ENCODE measurements at regions not wholly inside any gene's neighbourhood (a gene's known extent, or its start where the extent isn't known, plus 50 kb on each side); places are given as distances from the start of the nearest gene placed in this dataset.

GRCh38 chr12:59168647-59169046 lies 248.3 kb upstream of the LRIG3 start:
- no peak for TF ChIP-seq POLR2A (IDR thresholded peaks at IDR 0.05; ENCODE audit: low read depth, low read length)
- TF ChIP-seq TAF1 (IDR thresholded peaks at IDR 0.05; ENCODE audit: low read depth, low read length) = no peak
- TF ChIP-seq POLR2AphosphoS5 (IDR thresholded peaks at IDR 0.05; ENCODE audit: low read depth, low read length) = no peak
- TF ChIP-seq PAX5 (IDR thresholded peaks at IDR 0.05; ENCODE audit: insufficient read depth, low read length, severe bottlenecking) = no peak
